SK-N-SH treated with all-trans-retinoic acid at 6 μM for 48 hours (cell line): ENCODE measurements at regions not wholly inside any gene's neighbourhood (a gene's known extent, or its start where the extent isn't known, plus 50 kb on each side); places are given as distances from the start of the nearest gene placed in this dataset.

Source experiments
- ATAC-seq: fragments of 200-7000 bp; cut with Tn5 transposase; 3 replicates; pipeline ENCODE4 v1.9.1; 2020; ENCODE audit warnings: mild to moderate bottlenecking, moderate library complexity
- ARNTL ChIP-seq: fragments of 450-650 bp; formaldehyde crosslinking; IDR thresholded peaks from 2 replicates; pipeline ENCODE4 v1.5.0; 2020; ENCODE audit warnings: low read depth, mild to moderate bottlenecking, moderate library complexity, borderline replicate concordance
- BACH2 ChIP-seq: fragments of 250-450 bp; sonication (Bioruptor Pico); IDR thresholded peaks from 2 replicates; pipeline ENCODE4 v1.9.0; 2021; ENCODE audit warnings: mild to moderate bottlenecking, borderline replicate concordance
- CSDC2 ChIP-seq: fragments of 250-450 bp; sonication (Bioruptor Pico); IDR thresholded peaks from 2 replicates; pipeline ENCODE4 v1.5.0; 2020; ENCODE audit warnings: mild to moderate bottlenecking, moderate library complexity
- ESRRG ChIP-seq: fragments of 250-450 bp; sonication (Bioruptor Pico); IDR thresholded peaks from 2 replicates; pipeline ENCODE4 v1.6.1; 2021; ENCODE audit warnings: mild to moderate bottlenecking
- GLIS3 ChIP-seq: fragments of 250-450 bp; sonication (Bioruptor Pico); IDR thresholded peaks from 2 replicates; pipeline ENCODE4 v1.5.0; 2020; ENCODE audit warnings: mild to moderate bottlenecking, moderate library complexity
- ISL1 ChIP-seq: fragments of 250-450 bp; sonication (Bioruptor Pico); IDR thresholded peaks from 2 replicates; pipeline ENCODE4 v2.1.2; 2022; ENCODE audit warnings: mild to moderate bottlenecking, moderate library complexity
- OSR1 ChIP-seq: fragments of 250-450 bp; sonication (Bioruptor Pico); IDR thresholded peaks from 2 replicates; pipeline ENCODE4 v1.8.0; 2022; ENCODE audit warnings: moderate library complexity, mild to moderate bottlenecking, inconsistent platforms
- POU6F1 ChIP-seq: fragments of 250-450 bp; sonication (Bioruptor Pico); IDR thresholded peaks from 2 replicates; pipeline ENCODE4 v1.8.0; 2021; ENCODE audit warnings: low read depth, mild to moderate bottlenecking, moderate library complexity, borderline replicate concordance
- PPARA ChIP-seq: fragments of 250-450 bp; sonication (Bioruptor Pico); IDR thresholded peaks from 2 replicates; pipeline ENCODE4 v1.5.0; 2020; ENCODE audit warnings: mild to moderate bottlenecking, borderline replicate concordance
- RARB ChIP-seq: fragments of 250-450 bp; sonication (Bioruptor Pico); IDR thresholded peaks from 2 replicates; pipeline ENCODE4 v1.8.0; 2021; ENCODE audit warnings: mild to moderate bottlenecking, moderate library complexity
- TCF4 ChIP-seq: fragments of 250-450 bp; sonication (Bioruptor Pico); IDR thresholded peaks from 2 replicates; pipeline ENCODE4 v1.8.0; 2021; ENCODE audit warnings: mild to moderate bottlenecking, moderate library complexity, borderline replicate concordance
- TOX ChIP-seq: fragments of 250-450 bp; sonication (Bioruptor Pico); IDR thresholded peaks from 2 replicates; pipeline ENCODE4 v1.8.0; 2021; ENCODE audit warnings: mild to moderate bottlenecking, moderate library complexity, borderline replicate concordance
- TSHZ2 ChIP-seq: fragments of 250-450 bp; sonication (Bioruptor Pico); IDR thresholded peaks from 2 replicates; pipeline ENCODE4 v1.5.0; 2020; ENCODE audit warnings: mild to moderate bottlenecking, moderate library complexity
- ZC3H10 ChIP-seq: fragments of 250-450 bp; sonication (Bioruptor Pico); IDR thresholded peaks from 2 replicates; pipeline ENCODE4 v1.5.1; 2021; ENCODE audit warnings: mild to moderate bottlenecking, moderate library complexity
- ZFP3 ChIP-seq: fragments of 250-450 bp; sonication (Bioruptor Pico); IDR thresholded peaks from 2 replicates; pipeline ENCODE4 v1.5.0; 2020; ENCODE audit warnings: mild to moderate bottlenecking, moderate library complexity
- ZFP30 ChIP-seq: fragments of 450-650 bp; formaldehyde crosslinking; IDR thresholded peaks from 2 replicates; pipeline ENCODE4 v1.5.0; 2022; ENCODE audit warnings: mild to moderate bottlenecking, moderate library complexity
- ZNF565 ChIP-seq: fragments of 450-650 bp; formaldehyde crosslinking; conservative IDR thresholded peaks from 2 replicates; pipeline ENCODE4 v1.5.0; 2020; ENCODE audit warnings: low read depth, mild to moderate bottlenecking, moderate library complexity
- ZNF70 ChIP-seq: fragments of 450-650 bp; formaldehyde crosslinking; IDR thresholded peaks from 2 replicates; pipeline ENCODE4 v1.5.0; 2020; ENCODE audit warnings: mild to moderate bottlenecking, moderate library complexity
- ZNF8 ChIP-seq: fragments of 450-650 bp; formaldehyde crosslinking; IDR thresholded peaks from 2 replicates; pipeline ENCODE4 v1.5.0; 2020; ENCODE audit warnings: mild to moderate bottlenecking, moderate library complexity
- TF ChIP-seq, protein P1 (sequence below): fragments of 250-450 bp; sonication (Bioruptor Pico); IDR thresholded peaks from 2 replicates; pipeline ENCODE4 v1.5.1; 2021; ENCODE audit warnings: mild to moderate bottlenecking, moderate library complexity
- TF ChIP-seq, protein P2 (sequence below): fragments of 250-450 bp; sonication (Bioruptor Pico); IDR thresholded peaks from 2 replicates; pipeline ENCODE4 v1.8.0; 2020; ENCODE audit warnings: mild to moderate bottlenecking, moderate library complexity, borderline replicate concordance

DNA sequence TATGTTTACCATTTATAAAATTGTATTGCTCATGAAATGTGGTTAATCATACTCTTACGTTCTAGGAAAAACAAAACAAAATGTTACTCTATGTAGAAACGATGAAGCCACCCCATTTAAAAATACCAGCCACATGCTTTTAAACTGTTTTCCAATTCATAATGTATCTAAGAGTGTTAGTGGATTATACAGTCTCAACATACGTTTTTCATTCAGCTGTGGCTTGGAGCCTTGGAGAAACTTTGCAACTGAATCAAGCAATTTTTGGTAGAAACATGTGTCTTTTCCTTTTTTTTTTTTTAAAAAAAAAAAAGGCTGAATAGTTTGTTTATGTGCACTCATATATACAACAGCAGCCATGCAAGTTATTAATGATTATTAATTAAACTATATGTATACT is 378.0 kb upstream of the SEMA3D start (continued):
- no peak for TF ChIP-seq TSHZ2 (CRISPR knock-in tag)
- no peak for TF ChIP-seq GLIS3 (CRISPR knock-in tag)
- no peak for TF ChIP-seq ZC3H10
- no peak for TF ChIP-seq CSDC2 (CRISPR knock-in tag)

GRCh38 chr7:85561706-85562105 is 374.9 kb upstream of the SEMA3D start:
- no peak for ATAC-seq
- no peak for TF ChIP-seq ZFP30
- TF ChIP-seq OSR1 (CRISPR knock-in tag), result no peak
- TF ChIP-seq TOX (CRISPR knock-in tag), result no peak
- no peak for TF ChIP-seq GLIS3 (CRISPR knock-in tag)
- no peak for TF ChIP-seq TCF4 (CRISPR knock-in tag)
- TF ChIP-seq PPARA (CRISPR knock-in tag), result no peak
- TF ChIP-seq ARNTL (CRISPR knock-in tag), result no peak
- no peak for TF ChIP-seq ISL1
- no peak for TF ChIP-seq ZNF8
- no peak for TF ChIP-seq TSHZ2 (CRISPR knock-in tag)
- TF ChIP-seq POU6F1 (CRISPR knock-in tag), result no peak
- TF ChIP-seq, protein P1, sequence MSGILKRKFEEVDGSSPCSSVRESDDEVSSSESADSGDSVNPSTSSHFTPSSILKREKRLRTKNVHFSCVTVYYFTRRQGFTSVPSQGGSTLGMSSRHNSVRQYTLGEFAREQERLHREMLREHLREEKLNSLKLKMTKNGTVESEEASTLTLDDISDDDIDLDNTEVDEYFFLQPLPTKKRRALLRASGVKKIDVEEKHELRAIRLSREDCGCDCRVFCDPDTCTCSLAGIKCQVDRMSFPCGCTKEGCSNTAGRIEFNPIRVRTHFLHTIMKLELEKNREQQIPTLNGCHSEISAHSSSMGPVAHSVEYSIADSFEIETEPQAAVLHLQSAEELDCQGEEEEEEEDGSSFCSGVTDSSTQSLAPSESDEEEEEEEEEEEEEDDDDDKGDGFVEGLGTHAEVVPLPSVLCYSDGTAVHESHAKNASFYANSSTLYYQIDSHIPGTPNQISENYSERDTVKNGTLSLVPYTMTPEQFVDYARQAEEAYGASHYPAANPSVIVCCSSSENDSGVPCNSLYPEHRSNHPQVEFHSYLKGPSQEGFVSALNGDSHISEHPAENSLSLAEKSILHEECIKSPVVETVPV, result no peak
- TF ChIP-seq ZNF70, result no peak
- TF ChIP-seq, protein P2, sequence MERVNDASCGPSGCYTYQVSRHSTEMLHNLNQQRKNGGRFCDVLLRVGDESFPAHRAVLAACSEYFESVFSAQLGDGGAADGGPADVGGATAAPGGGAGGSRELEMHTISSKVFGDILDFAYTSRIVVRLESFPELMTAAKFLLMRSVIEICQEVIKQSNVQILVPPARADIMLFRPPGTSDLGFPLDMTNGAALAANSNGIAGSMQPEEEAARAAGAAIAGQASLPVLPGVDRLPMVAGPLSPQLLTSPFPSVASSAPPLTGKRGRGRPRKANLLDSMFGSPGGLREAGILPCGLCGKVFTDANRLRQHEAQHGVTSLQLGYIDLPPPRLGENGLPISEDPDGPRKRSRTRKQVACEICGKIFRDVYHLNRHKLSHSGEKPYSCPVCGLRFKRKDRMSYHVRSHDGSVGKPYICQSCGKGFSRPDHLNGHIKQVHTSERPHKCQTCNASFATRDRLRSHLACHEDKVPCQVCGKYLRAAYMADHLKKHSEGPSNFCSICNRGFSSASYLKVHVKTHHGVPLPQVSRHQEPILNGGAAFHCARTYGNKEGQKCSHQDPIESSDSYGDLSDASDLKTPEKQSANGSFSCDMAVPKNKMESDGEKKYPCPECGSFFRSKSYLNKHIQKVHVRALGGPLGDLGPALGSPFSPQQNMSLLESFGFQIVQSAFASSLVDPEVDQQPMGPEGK (CRISPR knock-in tag), result no peak
- TF ChIP-seq RARB (CRISPR knock-in tag), result no peak
- TF ChIP-seq ZNF565 (CRISPR knock-in tag), result no peak
- TF ChIP-seq, all 23 proteins: peak for 0

DNA sequence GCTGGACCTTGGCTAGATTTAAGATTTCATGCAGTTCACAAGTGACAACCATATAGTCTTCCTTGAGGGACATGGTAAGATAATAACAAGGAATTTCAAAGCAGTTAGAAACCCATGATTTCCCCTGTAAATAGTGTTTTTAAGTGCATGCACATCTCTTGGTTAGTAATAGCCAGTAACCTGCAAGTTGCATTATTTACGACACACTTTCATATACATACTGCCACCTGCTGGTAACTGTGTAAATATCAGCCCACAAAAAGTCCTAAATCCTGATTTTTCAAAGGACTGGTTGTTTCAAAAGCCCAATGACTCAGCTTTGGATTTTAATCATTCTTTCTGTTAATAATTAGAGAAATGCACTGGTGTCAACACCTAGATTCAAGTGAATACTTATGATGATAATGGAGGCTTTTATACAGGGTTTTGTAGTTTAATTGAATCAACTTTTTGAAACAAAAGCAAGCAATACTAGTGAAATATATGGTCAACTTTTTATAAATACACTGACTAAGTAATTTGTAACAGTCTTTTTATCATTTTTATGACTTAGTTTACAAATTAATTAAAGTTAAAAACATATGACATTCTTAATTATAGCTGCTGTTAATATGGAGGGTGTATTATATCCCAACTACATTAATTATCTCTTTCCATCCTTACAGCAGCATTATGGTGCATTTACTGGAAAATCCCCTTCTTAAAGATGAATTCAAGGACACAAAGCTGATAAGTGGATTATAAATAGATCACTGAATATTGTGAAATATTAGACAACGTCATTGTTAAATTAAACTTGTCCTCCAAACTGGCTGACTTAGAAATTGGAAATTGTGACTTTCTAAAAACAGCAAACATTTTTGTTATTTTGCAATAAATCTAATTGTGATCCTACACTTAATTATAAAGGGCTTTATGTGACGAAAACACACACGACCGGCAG is 367.7 kb upstream of the SEMA3D start:
- ATAC-seq, result peak; percentile 93
- TF ChIP-seq TSHZ2 (CRISPR knock-in tag) (no peak), ARNTL (CRISPR knock-in tag) (no peak), GLIS3 (CRISPR knock-in tag) (no peak), CSDC2 (CRISPR knock-in tag) (no peak), ZFP3 (CRISPR knock-in tag) (no peak), BACH2 (no peak), ESRRG (no peak), PPARA (CRISPR knock-in tag) (no peak), ZFP30 (no peak), ZNF70 (no peak)
- TF ChIP-seq, protein P2 (CRISPR knock-in tag), result no peak
